MM.1S (cell line): ENCODE measurements at regions not wholly inside any gene's neighbourhood (a gene's known extent, or its start where the extent isn't known, plus 50 kb on each side); places are given as distances from the start of the nearest gene placed in this dataset.

Experiments
- EZH2 ChIP-seq: fragments of 300-600 bp; sonication (generic); optimal IDR thresholded peaks from 2 replicates; pipeline ENCODE3; 2017; ENCODE audit warnings: low read depth, mild to moderate bottlenecking, antibody characterized with exemption, low read length, mixed read lengths
- EZH2phosphoT487 ChIP-seq: fragments of 300-600 bp; sonication (generic); IDR thresholded peaks from 2 replicates; pipeline ENCODE4 v1.6.1; 2018; ENCODE audit warnings: antibody characterized with exemption, low read length
- TF ChIP-seq, protein P1 (sequence below): fragments of 300-600 bp; sonication (generic); IDR thresholded peaks from 2 replicates; pipeline ENCODE4 v1.5.1; 2016; ENCODE audit warnings: antibody characterized with exemption, low read length, mixed read lengths

DNA sequence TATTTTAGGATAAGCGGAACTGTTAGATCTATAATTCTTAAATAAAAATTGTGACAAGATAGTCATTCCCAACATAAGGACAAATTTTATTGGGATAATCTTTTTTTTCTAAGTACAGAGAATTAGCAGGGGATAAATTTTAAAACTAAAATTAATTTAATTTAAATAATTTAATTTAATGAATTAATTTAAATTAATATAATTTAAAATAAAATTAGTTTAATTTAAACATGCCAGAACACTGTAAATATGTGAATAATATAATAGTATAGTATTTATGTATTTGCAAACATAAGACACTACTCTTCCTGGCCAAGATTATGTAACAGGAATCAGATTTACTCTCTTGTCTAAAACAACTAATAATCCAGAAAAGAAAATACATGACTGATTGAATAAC is 1055.9 kb downstream of the PDHA2 start:
- no peak for TF ChIP-seq EZH2
- TF ChIP-seq, protein P1, sequence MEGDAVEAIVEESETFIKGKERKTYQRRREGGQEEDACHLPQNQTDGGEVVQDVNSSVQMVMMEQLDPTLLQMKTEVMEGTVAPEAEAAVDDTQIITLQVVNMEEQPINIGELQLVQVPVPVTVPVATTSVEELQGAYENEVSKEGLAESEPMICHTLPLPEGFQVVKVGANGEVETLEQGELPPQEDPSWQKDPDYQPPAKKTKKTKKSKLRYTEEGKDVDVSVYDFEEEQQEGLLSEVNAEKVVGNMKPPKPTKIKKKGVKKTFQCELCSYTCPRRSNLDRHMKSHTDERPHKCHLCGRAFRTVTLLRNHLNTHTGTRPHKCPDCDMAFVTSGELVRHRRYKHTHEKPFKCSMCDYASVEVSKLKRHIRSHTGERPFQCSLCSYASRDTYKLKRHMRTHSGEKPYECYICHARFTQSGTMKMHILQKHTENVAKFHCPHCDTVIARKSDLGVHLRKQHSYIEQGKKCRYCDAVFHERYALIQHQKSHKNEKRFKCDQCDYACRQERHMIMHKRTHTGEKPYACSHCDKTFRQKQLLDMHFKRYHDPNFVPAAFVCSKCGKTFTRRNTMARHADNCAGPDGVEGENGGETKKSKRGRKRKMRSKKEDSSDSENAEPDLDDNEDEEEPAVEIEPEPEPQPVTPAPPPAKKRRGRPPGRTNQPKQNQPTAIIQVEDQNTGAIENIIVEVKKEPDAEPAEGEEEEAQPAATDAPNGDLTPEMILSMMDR = no peak
- TF ChIP-seq EZH2phosphoT487 = no peak
